ENCODE measurements at regions not wholly inside any gene's neighbourhood (a gene's known extent, or its start where the extent isn't known, plus 50 kb on each side); places are given as distances from the start of the nearest gene placed in this dataset.
A peak's percentile ranks its signal among the peaks of the same experiment; 100 is the strongest.
"Not testable (repeated sequence)": the region's sequence is repeated elsewhere in the genome, so short reads cannot be mapped to it uniquely, and the experiment has no call there.

DNA sequence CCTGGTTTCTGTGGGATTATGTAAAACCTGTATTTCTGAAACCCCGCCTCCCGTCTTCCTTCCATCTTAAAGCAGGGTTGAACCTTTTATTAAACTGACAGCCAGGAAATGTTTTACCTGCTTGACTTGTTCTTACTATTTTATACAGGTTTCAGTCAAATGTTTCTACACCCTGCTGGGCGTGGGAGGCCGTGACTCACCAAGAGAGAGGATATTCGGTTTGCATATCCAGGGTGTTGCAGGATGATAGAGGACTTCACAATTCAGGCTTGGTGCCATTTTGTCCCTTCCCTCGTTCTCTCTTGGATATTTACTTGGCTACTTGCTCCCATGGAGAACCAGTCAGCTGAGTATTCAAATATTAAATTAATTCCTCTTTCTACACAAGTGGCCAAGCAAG lies 69.7 kb downstream of the ARF6 start:
- TF ChIP-seq ZFX (IDR thresholded peaks at IDR 0.05; ENCODE audit: borderline replicate concordance): no peak
- TF ChIP-seq, protein P1, sequence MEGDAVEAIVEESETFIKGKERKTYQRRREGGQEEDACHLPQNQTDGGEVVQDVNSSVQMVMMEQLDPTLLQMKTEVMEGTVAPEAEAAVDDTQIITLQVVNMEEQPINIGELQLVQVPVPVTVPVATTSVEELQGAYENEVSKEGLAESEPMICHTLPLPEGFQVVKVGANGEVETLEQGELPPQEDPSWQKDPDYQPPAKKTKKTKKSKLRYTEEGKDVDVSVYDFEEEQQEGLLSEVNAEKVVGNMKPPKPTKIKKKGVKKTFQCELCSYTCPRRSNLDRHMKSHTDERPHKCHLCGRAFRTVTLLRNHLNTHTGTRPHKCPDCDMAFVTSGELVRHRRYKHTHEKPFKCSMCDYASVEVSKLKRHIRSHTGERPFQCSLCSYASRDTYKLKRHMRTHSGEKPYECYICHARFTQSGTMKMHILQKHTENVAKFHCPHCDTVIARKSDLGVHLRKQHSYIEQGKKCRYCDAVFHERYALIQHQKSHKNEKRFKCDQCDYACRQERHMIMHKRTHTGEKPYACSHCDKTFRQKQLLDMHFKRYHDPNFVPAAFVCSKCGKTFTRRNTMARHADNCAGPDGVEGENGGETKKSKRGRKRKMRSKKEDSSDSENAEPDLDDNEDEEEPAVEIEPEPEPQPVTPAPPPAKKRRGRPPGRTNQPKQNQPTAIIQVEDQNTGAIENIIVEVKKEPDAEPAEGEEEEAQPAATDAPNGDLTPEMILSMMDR (IDR thresholded peaks at IDR 0.05): no peak
- H3K27ac ChIP-seq: peak overlapping the region; percentile 73

DNA sequence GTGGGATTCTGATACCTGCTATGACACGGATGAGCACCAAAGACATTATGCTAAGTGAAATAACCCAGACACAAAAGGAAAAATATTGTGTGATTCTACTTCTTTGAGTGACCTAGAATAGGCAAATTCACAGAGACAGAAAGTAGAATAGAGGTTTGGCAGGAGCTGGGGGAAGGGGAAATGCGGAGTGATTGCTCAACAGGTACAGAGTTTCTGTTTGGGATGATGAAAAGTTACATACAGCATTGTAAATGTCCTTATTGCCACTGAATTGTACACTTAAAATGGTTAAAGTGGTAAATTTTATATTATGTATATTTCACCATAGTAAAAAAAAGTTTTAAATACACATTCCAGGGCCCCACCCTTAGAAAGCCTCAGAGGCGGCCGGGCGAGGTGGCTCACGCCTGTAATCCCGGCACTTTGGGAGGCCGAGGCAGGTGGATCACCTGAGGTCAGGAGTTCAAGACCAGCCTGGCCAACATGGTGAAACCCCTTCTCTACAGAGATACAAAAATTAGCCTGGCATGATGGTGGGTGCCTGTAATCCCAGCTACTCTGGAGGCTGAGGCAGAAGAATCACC lies 72.3 kb downstream of the ARF6 start:
- not testable (repeated sequence) for H3K27ac ChIP-seq

DNA sequence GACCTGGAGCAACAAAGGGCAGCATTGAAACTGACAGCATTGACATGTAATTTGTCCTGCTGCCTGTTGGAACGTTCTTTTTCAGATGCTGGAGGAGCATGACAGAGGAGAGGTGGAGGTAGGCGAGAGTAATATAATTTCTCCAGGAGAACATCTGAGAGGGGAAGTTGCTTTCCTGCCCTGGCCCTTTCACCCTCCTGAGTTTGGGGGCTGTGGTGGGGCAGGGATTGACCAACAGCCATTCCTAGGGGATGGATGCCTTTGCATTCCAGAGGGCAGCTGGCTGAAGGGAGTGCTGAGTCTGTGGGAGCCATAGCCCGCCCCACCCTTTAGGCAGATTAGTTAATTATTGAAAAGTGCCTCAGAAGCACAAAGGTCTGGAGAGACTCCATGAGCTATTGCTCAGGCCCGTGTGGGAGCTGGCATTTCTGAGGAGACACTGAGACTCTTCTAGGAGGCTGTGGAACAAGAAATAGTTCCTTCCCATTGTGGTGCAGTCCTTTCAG lies 73.5 kb downstream of the ARF6 start:
- H3K27ac ChIP-seq: peak overlapping the region; percentile 62
- TF ChIP-seq, protein P1 (IDR thresholded peaks at IDR 0.05): no peak
- TF ChIP-seq ZFX (IDR thresholded peaks at IDR 0.05; ENCODE audit: borderline replicate concordance): no peak

DNA sequence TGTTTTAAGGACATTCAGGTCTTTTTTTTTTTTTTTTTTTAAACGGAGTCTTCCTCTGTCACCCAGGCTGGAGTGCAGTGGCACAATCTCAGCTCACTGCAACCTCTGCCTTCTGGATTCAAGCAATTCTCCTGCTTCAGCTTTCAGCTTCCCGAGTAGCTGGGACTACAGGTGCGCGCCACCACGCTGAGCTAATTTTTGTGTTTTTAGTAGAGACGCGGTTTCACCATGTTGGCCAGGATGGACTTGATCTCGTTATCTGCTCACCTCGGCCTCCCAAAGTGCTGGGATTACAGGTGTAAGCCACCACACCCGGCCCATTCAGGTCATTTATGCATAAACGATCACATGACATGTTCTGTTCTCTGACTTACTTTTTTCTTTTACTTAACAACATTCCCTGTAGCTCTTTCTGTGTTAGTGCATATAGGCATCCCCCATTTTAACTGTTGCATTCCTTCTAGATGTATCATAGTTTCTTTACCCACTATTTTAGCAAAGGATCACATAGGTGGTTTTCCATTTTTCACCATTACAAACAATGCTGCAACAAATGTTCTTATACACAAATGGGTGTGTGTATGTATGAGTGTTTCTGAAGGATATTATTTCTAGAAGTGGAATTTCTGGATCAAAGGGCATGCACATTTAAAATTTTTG lies 74.2 kb downstream of the ARF6 start:
- H3K27ac ChIP-seq: peak overlapping the region; percentile 62
- no peak for TF ChIP-seq ZFX (IDR thresholded peaks at IDR 0.05; ENCODE audit: borderline replicate concordance)
- TF ChIP-seq, protein P1 (IDR thresholded peaks at IDR 0.05): no peak

DNA sequence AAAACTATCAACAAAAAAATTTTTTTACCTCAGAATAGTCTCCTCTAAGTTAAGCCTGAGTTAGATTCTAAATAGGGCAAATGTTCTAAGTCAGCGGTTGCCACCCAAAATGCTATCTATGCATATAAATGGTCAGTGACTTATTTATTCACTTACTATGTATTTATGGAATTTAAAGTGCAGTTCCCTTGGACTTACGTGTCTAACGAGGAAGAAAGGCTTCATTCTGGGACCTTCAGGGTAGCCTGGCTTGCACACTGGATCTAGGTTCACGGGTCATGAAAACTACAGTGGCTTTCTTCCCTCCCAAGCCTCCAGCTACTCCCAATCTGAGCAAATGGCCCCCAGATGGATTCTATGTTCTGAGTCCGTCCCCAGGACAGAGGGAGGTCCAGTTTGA lies 77.1 kb downstream of the ARF6 start:
- no peak for TF ChIP-seq ZFX (IDR thresholded peaks at IDR 0.05; ENCODE audit: borderline replicate concordance)
- TF ChIP-seq, protein P1 (IDR thresholded peaks at IDR 0.05): no peak
- H3K27ac ChIP-seq: no peak overlapping the region

DNA sequence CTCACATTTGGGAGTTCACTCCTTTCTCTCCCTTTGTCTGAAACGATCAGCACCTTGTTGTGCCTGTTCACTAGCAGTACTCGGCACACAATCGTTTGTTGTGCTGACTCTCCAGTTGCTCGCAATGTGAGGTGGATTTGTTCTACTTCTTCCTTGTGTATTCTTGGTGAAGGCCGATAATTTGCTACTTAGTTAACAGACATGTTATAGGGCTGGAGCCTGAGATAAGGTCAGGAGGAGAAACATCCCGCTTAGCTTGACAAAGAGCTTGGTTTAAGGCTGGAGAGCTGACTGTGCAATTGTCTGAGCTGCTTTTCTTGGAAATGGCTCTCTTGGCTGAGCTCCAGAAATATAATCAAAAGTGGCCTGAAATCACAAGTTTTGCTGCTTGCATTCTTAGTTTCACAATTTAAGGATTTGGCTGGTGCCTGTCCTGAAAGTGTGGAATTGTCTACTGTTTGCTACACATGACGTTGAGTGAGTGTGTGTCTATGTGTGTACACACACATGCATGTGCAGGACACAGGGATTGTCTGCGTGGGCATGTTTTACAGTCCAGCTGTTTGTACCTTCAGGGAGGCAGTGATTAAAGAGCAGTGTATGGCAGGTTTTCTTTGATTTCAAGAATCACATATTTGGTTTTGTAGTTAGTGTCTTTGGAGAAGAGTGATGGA lies 77.7 kb downstream of the ARF6 start:
- H3K27ac ChIP-seq: peak overlapping the region; percentile 70
- TF ChIP-seq ZFX (IDR thresholded peaks at IDR 0.05; ENCODE audit: borderline replicate concordance): no peak
- TF ChIP-seq, protein P1 (IDR thresholded peaks at IDR 0.05): no peak

DNA sequence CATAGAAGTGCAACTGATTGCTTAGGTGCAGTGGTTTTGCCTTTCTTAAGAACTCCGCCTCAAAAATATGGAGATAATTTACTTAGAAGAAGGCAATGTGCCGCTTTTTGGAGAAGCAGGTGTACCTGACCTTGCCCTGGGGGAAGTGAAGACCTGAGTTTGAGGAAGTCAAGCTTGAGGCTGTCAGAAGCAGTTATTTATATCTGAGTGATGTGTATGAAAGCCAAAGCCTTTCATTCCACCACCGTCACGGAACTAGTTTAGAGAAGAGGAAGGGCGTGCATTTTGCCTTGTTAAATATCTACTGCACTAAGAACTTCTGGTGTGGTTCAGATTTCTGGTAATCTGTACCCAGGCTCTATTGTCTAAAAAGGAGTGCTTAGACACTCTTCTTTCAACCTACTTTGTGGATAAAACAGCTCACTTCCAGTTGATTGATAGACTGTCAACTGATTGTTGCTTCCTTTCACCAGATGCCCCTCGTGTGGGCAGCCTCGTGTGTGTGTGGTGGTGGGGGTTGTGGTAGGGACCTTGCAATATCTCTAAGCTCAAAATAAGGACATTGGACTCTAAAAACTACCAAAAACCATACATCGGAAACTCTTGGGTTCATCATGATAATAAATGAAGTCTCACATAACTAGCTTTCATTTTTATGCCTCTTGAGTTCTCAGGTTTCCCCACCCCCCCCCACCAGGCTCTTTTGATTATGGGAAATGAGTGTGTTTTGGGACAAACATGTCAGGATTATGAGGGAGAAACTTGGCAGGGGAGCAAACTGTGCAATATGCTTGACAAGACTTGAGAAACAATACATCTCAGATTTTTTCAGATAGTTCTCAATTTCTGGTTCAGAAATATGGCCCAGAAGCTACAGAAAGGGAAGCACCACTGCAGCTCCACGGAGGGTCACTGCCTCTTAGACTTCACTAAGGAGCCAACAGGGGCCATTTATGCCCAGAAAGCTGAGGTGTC lies 78.6 kb downstream of the ARF6 start:
- peak overlapping the region; percentile 70 for H3K27ac ChIP-seq
- TF ChIP-seq ZFX (IDR thresholded peaks at IDR 0.05; ENCODE audit: borderline replicate concordance): no peak
- TF ChIP-seq, protein P1 (IDR thresholded peaks at IDR 0.05): no peak

Data from 22Rv1 (cell line).